T-helper 2 cell (primary cell): ENCODE measurements at regions not wholly inside any gene's neighbourhood (a gene's known extent, or its start where the extent isn't known, plus 50 kb on each side); places are given as distances from the start of the nearest gene placed in this dataset.
A peak's percentile ranks its signal among the peaks of the same experiment; 100 is the strongest.

Experiments
- DNase-seq, 5 experiments: peaks; one replicate each; pipeline versions ENCODE4 v3.0.0 to v3.0.0-alpha.2; 2012 to 2022

DNA sequence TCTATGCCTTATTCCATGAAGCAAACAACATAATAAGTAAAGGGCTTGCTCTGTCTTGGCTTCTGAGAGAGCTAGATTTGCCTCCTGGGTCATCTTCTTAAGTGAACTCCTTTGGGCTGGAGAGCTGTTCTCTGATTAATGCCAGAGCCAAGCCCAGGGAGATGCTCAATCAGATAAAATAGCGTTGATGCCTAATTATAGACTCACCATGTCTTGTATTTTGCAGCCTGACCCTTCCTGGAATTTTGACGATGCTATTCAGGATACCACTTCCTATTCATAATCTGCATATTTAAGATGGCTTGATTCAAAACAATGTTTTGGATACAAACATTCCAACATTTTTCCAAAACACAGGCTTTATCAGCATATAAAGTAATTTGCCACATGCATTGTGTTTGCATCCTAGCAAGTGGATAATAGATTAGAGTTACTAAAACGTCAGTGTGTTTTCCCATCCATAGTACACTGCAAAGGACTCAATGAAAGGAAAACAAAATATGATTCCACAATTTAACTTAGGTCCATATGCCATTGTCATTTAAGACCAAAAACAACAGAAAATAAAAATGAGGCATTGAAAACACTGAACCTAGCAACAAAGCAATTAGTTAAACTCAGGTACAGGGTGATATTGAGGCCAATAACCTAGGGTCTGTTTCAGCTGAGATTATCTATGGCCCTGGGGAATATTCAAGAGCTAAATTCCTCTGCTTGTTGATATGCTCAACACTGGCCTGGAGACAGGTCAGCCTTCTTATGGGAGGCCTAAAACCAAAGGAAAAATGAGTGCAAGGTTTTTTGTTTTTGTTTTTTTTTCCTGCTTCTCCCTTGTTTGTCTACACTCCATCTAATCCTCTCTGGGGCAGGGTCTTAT lies 184.2 kb upstream of the FOXN3 start:
- DNase-seq, result no peak

- no peak for DNase-seq
These were observed 183.0 kb upstream of the FOXN3 start for GRCh38 chr14:89600029-89600428.

GRCh38 chr14:89598548-89599186 lies 181.6 kb upstream of the FOXN3 start:
- peak in 1 of 5 experiments; percentile 55 for DNase-seq

DNA sequence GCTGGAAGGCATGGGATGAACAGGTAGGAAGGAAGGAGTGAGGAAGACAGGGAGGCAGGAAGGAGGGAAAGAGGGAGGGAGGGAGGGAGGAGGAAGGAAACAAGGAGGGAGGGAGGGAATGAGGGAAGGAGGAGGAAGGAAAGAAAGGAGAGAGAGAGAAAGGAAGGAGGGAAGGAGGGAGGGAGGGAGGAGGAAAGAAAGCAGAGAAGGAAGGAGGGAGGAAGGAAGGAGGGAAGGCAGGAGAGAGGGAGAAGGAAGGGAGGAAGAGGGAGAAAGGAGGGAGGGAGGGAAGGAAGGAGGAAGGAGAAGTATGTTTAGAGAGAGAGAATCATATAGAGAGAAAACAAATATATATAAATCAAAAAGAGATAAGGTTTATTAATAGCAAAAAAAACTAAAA lies 175.9 kb upstream of the FOXN3 start:
- no peak for DNase-seq

DNA sequence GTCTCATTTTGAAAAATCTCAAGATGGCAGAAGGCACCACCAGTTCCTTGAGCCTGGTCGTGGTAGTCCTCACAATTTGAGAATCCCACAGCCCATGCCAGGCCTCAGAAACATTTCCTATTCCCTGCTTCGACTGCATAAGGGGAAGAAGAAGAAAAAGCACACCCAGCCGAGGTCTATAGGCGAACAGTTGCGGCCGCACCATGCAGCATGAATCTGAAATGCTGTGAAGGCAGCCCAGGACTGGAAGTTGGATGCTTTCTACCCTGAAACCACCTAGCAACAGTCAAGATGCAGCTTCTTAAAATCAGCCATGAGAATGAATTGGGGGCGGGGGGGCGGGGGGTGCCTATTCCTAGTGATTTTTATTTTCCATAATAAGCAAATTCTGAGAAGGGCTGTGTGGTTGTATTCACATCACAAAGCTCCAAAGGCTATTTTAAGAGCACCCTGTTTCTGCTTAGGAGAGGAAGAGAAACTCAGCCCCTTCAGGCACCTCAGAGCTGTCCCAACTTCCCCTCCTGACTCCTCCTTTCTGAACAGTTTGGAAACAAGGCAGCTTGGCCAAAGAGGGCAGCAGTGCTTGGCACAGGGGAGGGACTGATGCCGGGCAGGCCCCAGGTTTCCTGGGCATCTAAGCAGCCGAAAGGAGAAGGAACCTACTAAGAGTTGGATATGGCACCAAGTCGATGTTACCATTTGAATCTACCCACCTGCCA lies 172.5 kb upstream of the FOXN3 start:
- no peak for DNase-seq

DNA sequence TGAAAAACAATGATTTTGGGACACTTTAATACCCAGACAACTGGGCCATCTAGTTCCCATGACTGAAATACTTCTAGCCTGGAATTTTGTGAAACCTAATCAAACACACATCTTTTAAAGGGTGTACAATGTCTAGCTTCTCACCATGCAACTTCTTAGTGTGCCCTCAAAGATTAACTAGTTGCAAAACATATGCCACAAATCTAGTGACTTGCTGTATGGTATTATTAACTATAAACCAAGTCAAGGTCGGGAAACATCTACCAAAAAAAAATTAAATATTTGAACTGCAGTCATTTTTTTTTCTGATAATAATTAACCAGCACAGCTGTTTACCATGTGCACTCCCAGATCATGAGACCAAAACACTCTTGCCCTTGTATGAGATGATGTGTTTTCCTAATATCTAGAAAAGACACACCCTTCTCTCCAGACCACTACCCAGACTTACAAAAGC lies 171.8 kb upstream of the FOXN3 start:
- no peak for DNase-seq

DNA sequence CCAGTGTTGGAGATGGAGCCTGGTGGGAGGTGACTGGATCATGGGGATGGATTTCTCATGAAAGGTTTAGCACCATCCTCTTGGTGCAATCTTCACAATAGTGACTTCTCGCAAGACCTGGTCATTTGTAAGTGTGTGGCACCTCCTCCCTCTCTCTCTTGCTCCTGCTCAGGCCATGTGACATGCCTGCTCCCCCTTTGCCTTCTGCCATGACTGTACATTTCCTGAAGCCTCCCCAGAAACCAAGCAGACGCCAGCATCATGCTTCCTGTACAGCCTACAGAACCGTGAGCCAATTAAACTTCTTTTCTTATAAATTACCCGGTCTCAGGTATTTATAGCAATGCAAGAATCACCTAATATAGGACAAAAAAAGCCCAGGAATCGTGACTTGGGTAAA lies 171.0 kb upstream of the FOXN3 start:
- DNase-seq, result no peak

- DNase-seq, result no peak
These were observed 170.0 kb upstream of the FOXN3 start for GRCh38 chr14:89587136-89587420.

- peak in 1 of 5 experiments; percentile 48 for DNase-seq
These were observed 169.5 kb upstream of the FOXN3 start for GRCh38 chr14:89586258-89587135.

- no peak for DNase-seq
These were observed 161.1 kb upstream of the FOXN3 start for GRCh38 chr14:89578156-89578555.

- no peak for DNase-seq
These were observed 159.9 kb upstream of the FOXN3 start for GRCh38 chr14:89576960-89577359.

- no peak for DNase-seq
These were observed 159.3 kb upstream of the FOXN3 start for GRCh38 chr14:89576145-89576927.

DNA sequence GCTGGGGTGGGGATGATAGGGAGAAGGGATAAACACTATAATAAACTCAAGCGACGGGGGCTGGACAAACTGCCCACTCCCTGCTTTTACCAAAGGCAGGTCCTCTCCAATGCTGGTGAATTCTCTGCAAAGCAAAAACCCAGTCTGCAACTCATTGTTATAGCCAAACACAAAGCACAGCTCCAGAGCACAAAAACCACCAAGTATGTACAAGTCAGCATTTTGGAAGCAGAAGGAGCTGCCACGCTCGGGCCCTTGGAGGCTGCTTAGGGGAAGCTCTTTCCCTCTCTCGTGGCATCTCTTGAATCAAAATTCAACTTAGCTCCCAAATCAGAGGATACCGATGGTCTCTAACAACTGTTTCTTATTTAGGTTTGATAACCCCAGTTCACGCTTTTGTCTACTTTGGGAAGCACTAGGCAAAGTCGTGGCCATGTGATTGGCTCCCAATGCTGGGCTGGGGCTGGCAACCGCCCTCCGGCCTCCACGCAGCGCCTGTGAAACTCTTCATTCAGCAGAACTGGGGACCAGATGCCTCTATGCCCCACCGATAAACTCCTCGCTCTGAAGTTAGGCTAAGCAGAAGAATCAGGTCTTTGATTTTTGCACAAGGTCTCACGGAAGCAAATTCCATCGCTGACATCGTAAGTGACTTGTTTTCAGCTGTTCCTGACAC lies 158.5 kb upstream of the FOXN3 start:
- DNase-seq, result no peak

DNA sequence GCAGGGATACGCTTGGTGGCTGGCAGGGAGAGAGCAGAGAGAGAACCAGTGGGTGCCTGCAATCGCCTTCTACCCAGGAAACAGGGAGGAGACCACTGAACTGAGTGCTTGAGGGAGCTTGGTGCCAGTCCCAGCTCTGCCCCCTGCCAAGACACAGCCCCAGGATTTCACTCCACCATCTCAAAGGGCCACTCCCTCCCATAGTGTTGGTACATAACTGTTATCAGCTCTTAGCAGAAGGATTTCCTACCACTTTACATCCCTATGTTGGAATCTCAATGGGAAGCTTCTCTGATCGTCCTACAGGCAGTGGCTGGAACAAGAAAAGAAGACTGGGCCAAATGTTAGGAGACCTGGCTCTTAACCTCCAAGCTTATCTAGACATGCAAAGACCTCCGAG lies 157.4 kb upstream of the FOXN3 start:
- no peak for DNase-seq

- DNase-seq, result no peak
These were observed 156.3 kb upstream of the FOXN3 start for GRCh38 chr14:89573399-89573657.

DNA sequence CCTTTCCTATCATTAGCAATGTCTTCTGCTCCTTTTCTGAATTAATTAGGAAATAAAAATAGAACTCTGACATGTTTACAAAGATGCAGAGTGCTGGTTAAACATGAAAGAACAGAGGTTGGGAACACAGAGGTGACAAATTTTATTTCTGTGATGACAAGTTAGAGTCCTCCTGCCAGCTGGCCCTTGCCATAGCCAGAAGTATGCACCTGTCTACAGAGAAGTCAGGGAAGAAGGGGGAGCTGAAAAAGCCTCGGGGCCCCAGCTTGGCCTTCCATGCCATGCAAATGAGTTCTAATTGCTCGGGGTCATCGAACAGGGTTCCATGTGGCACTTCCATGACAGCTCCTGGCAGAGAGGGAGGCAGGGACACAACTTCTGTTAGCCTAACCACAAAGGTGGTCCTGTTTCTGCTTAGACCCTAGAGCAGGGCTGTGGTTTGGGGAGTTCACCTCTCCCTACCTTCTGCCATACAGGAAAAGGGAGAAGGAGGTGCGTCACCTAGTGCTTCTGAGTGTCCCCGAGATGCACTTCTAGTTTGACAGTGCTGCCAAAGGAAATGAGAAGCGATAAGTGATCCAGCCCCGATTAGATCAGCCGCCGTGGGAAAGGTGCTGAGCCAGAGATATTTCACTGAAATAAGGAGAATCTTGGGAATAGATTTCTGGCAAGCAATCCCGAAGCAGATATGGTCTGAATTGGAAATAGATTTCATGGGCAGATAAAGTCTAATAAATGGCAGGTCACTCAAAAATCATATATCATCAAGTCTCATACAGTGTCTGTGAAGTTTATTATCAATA lies 155.8 kb upstream of the FOXN3 start:
- no peak for DNase-seq

- DNase-seq, result no peak
These were observed 154.5 kb upstream of the FOXN3 start for GRCh38 chr14:89571491-89571890.

DNA sequence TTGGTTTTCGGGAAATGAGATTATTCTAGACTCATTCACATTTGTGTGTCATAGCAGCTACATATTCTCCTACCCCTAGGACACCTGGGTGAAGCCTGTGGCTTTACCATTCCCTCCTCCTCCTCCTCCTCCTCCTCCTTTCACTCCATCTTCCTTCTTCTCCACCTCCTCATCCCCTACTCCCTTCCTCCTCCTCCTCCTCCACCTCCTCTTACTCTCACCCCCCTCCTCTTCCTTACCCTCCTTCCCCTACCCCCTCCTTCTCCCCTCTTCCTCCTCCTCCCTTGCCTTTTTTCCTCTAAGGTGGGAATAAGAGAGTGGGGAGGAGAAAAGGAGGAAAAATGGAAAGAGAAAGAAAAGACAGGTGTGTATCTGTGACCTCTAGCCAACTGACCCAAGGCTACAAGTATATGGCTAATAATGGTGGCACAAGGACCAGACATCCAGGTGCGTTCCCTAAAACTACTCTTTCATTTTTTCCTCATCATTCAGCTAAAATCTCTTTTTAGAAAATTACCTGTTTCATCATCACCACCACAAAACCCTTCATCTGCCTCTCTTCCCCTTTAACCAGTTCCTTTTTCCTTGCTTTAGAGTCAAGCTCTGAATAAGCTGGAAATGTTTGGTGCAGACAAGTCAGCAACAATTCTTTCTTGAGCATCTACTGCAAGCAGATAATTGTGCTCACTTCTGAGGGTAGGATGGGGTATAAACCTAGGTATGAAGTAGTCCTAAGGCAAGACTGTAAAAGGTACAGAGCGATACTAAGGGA lies 149.8 kb upstream of the FOXN3 start:
- DNase-seq, result no peak

DNA sequence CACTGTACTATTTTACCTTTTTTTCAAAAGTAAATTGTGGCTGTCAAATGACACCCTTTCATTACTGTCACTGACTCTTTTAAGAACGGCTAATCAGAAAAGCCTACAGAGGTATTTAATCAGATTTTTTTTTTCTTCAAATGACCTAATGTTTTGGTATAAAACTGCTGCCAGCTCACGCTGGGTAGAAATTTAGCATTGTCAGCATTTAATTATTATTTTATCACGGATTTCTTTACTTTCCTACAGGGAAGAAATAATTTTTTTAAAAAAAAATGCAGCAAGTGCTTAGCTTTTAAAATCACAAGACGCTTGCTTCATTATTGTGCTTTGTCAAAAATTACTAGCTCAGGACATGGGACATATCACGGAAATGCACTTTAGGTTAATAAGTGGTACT lies 149.1 kb upstream of the FOXN3 start:
- DNase-seq, result no peak

DNA sequence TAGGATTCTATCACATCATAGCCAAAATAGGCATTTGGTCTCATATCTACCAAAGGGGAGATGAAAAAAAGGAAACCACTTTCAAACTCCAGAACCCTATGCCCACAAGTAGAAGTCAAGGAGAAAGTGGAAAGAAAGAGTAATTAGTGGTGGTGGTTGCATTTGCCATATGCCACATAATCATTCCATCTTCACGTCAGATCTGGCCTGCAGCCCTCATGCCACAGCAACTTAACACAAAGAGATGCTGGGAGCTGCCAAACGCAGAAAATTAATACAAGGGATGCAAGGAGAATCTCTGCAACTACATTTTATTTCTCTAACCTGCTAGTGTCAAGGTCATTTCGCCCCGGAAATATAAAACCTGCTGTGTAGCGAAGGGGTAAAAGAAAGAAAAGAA lies 148.6 kb upstream of the FOXN3 start:
- DNase-seq, result no peak
